ENCODE measurements at regions not wholly inside any gene's neighbourhood (a gene's known extent, or its start where the extent isn't known, plus 50 kb on each side); places are given as distances from the start of the nearest gene placed in this dataset.

GRCh38 chr2:193461431-193461934 is 1266.8 kb upstream of the TMEFF2 start:
- TF ChIP-seq CTCF (IDR thresholded peaks at IDR 0.05; ENCODE audit: extremely low read depth in 1 of 2, insufficient read depth in 1 of 2, low read depth in 1 of 2, low read length in 2 of 2), result no peak
- TF ChIP-seq GATA2 (IDR thresholded peaks at IDR 0.05; ENCODE audit: insufficient read depth, insufficient read length, low read depth, low read length), result no peak
- TF ChIP-seq POLR2A (IDR thresholded peaks at IDR 0.05; ENCODE audit: low read depth, low read length), result no peak
- no peak for TF ChIP-seq MYC (IDR thresholded peaks at IDR 0.05; ENCODE audit: low read depth, low read length)
- TF ChIP-seq MAX (IDR thresholded peaks at IDR 0.05; ENCODE audit: insufficient read depth, insufficient read length), result no peak
- TF ChIP-seq JUN (IDR thresholded peaks at IDR 0.05; ENCODE audit: borderline replicate concordance, insufficient read depth, insufficient read length, low read depth), result no peak
- TF ChIP-seq POLR2AphosphoS5 (IDR thresholded peaks at IDR 0.05; ENCODE audit: insufficient read depth, low read depth, low read length), result no peak
- TF ChIP-seq EZH2 (IDR thresholded peaks at IDR 0.05; ENCODE audit: borderline replicate concordance, low read depth, low read length, severe bottlenecking), result no peak

All from endothelial cell of umbilical vein (primary cell).